Limb (tissue), 2 donors: ENCODE measurements at regions not wholly inside any gene's neighbourhood (a gene's known extent, or its start where the extent isn't known, plus 50 kb on each side); places are given as distances from the start of the nearest gene placed in this dataset.
"Not testable (repeated sequence)": the region's sequence is repeated elsewhere in the genome, so short reads cannot be mapped to it uniquely, and the experiment has no call there.

Source experiments
- DNase-seq, 2 donors: peaks; one replicate each; pipeline ENCODE4 v3.0.0-alpha.2; 2016; ENCODE audit errors: extremely low spot score in 2 of 2

DNA sequence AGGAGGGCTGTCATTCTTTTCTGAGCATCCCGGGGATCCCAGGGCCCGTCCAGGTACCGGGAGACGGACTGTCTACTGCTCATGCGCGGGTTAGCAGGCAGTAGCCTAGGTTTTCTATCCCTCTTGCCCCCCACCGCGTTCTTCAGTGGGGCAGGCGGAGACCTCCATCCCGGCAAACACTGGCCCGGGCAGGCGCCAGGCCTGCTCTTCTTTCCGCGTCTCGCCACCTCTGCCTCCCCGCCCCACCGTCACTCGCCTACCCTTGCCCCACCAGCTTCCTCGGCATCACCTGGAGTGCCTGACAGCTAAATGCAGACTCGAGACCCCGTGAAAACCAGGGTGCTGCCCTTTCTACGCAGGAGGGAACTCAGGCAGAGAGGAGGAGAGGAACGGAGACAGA lies 1937.7 kb upstream of the DEFB115 start:
- no peak for DNase-seq

GRCh38 chr20:29320216-29320949 lies 1937.1 kb upstream of the DEFB115 start:
- DNase-seq: not testable (repeated sequence)

DNA sequence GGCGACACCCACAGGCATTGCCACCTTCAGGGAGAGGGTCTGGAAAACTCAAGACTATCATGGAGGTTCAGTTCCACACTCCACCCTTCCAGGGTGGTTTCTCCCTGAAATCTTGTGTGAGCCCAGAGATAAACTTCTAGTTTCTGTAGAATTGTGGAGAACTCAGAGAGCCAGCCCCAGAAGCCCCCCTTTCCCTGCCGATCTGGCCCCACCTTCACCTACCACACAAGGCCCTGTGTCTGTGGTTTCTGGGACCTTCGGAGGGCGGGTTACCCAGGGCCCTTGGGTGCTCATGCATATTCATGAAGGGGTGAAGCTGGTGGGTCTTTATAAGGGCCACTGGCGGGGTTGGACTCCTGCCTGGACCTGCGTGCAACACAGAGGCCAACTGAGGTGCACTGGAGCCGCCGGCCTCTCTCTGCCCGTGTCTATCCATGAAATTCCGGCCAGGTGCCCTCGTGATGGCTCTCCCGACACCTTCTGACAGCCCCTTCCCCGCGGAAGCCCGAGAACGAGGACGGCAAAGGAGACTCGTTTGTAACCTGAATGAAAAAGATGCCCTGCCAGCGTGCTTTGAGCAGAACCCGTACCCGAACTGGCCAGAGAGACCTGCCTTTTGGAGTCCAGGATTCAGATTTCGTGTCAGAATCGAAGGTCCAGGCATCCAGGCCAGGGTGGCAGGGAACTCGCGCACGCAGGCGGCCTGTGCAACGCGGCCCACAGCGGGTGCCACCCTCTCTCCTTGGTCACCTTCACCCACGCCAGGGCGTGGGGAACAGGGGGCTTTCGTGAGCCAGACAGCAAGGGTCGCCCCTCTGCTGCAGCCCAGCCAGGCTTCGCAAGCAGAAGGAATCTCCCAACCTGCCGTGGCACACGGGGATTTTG lies 1933.6 kb upstream of the DEFB115 start:
- not testable (repeated sequence) for DNase-seq

DNA sequence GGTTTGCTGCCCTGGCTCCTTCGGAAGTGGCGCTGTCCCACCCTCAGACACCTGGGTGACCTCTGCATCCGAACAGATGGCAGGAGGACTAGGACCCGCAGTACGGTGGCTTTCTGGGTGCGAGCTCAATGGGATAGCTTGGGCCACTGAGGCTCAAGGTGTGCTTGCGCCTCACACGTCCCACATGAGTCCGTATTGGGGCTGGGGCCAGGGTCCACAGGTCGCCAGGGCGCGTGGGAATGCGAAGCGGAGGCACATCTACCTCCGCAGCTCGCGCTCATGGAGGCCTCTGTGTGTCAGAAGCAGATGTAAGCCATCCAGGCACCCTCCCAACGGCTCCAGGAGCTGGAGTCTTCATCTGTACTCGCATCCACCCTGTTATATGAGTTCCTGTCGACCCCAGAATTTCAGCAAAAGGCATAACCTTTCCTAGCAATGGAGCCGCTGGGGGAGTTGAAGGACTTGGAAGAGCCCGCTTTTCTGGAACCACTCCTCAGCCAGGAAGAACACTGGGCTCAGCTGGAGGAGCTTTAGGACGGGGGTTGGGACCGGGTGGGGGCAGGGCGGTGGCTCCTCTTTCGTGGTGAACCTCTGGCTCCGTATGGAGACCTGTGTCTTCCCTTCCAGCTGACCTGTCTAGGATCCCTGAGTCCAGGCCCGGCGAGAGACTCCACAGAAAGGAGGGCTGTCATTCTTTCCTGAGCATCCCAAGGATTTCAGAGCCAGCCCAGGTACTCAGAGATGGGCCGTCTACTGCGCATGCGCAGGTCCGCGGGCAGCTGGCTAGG lies 1932.8 kb upstream of the DEFB115 start:
- not testable (repeated sequence) for DNase-seq

GRCh38 chr20:29325304-29325640 lies 1932.2 kb upstream of the DEFB115 start:
- DNase-seq: no peak

- not testable (repeated sequence) for DNase-seq
Measured at GRCh38 chr20:29325781-29326180, 1931.7 kb upstream of the DEFB115 start.

- no peak for DNase-seq
Measured at GRCh38 chr20:29326376-29327070, 1930.9 kb upstream of the DEFB115 start.

DNA sequence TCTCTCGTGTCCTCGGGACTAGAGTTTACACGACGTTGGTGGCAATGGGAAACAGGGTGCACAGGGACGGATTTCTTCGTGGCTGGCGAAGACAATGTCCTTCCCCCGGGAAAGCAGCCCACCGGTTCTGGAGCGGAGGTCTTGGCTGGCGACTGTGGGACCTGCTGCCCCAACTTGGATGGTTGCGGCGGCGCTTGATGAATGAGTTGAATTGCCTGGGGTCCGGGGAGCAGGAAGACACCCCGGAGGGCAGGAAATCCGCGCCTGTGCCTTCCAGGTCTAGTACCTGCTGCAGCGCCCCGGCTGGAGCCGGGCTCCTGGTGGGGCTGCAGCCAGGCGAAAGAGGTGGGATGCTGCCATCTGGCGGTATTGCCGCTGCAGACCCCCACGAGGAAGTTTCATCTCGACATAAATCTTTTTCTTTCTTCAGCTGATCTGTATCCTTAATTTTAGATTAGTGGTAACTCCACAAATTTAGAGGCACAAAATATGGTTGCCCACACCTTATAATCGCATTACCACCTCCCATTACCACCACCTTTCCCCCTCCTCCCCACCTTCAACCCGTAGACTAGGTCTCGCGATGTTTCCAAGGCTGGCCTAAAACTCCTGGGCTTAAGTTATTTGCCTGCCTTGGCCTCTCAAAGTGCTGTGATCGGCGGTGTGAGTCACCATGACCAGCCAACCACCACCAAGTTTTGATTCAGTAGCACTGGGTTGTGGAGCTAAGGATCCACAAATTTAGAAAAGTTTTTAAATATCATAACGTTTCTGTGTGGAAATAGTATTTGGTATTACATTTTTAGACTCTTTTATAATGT lies 1929.7 kb upstream of the DEFB115 start:
- DNase-seq: not testable (repeated sequence)

DNA sequence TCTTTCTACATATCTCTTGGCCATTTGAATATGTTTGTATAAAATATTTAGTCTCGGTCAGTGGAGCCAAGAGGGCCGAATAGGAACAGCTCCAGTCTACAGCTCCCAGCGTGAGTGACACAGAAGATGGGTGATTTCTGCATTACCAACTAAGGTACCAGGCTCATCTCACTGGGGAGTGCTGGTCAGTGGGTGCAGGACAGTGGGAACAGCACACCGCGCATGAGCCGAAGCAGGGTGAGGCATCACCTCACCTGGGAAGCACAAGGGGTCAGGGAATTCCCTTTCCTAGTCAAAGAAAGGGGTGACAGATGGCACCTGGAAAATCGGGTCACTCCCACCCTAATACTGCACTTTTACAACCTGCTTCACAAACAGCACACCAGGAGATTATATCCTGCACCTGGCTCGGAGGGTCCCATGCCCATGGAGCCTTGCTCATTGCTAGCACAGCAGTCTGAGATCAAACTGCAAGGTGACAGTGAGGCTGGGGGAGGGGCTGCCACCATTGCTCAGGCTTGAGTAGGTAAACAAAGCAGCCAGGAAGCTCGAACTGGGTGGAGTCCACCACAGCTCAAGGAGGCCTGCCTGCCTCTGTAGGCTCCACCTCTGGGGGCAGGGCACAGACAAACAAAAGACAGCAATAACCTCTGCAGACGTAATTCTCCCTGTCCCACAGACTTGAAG lies 1926.9 kb upstream of the DEFB115 start:
- DNase-seq: not testable (repeated sequence)

DNA sequence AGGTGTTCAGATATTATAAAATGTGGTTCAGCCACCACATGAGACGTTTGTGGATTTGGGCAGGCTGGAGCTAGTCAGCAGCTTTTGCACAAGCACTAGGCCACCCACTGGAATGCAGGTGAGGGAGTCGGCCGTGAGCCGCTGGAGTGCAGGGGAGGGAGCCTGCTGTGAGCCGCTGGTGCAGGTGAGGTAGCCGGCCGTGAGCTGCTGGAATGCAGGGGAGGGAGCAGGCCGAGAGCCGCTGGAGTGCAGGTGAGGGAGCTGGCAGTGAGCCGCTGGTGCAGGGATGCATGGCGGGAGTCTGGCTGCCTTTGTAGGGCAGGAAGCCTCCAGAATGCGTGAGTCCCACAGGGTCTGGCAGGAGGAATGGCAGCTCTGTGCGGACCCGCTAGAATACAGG lies 1907.6 kb upstream of the DEFB115 start:
- no peak for DNase-seq

- DNase-seq: not testable (repeated sequence)
Measured at GRCh38 chr20:29375937-29376336, 1881.5 kb upstream of the DEFB115 start.

DNA sequence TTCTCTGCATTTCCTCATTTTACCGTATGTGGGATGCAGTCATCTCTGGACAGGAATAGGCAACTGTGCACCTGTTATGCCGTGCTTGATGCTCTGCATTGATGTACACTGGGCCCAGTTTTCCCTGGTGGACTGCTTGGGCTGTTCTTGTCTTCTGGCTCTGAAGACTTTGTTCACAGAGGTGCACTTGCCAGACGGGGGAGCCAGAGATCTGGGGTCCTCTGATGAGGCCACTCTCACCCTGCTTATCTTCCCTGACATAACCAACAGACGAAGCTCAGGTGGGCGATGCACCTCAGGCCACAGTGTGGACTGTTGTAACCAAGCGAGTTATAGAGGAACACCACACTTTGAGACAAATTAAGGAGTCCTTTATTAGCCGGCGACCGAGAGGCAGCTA lies 1864.6 kb upstream of the DEFB115 start:
- DNase-seq: not testable (repeated sequence)

DNA sequence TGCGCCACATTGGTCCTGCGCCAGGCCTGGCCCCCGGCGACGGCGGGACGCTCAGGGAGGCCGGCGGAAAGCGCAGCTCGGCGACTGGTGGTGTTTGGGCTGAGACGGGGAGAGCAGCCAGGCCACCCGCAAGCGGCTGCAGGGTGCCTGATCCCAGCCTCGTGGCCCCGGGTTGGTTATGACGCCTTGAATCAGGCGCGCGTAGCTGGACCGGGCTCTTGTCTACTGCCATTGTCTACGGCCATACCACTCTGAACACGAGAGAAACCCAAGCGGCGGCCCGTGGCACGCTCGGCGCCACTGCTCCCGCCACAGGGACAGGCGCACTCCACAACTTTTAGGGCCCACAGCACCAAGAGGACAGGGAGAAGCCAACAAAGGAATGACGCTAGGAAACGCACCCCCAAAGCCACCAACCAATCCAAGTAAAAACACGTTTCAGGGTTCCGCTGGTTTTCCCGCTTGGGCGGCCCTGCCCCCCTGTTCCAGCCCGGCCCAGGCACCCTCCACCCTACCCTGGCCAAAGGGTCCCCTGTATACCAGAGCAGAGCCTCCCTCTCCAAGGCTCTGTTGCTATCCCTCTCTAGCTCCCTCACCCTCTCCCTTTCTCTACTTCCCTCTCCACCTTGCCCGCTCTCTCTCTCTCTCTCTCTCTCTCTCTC lies 1849.3 kb upstream of the DEFB115 start:
- DNase-seq: no peak

GRCh38 chr20:29408707-29409106 lies 1848.8 kb upstream of the DEFB115 start:
- DNase-seq: not testable (repeated sequence)

DNA sequence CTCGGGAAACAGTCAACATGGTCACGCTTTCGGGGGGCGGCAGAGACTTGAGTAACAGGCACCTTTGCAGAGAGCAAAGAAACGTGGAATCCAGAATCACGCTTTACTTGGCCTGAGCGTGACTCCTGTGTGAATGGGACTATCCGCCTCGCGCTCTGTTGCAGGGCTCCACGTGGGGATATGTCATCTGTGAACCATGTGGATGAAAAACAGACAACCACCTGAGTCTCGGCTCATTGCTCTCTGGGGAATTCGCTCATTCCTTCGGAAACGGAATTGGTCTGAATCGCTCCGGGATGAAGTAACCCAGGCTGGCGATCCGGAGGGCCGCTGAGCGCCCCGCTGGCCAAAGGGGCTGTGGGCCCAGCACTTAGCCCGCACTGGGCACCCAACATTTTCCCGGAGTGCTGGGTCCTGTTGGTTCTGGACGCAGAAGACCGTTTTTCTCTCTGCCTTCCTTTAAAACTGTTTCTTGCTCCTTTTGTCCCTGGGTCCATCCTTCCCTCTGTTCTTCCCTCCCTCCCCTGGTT lies 1848.2 kb upstream of the DEFB115 start:
- not testable (repeated sequence) for DNase-seq

DNA sequence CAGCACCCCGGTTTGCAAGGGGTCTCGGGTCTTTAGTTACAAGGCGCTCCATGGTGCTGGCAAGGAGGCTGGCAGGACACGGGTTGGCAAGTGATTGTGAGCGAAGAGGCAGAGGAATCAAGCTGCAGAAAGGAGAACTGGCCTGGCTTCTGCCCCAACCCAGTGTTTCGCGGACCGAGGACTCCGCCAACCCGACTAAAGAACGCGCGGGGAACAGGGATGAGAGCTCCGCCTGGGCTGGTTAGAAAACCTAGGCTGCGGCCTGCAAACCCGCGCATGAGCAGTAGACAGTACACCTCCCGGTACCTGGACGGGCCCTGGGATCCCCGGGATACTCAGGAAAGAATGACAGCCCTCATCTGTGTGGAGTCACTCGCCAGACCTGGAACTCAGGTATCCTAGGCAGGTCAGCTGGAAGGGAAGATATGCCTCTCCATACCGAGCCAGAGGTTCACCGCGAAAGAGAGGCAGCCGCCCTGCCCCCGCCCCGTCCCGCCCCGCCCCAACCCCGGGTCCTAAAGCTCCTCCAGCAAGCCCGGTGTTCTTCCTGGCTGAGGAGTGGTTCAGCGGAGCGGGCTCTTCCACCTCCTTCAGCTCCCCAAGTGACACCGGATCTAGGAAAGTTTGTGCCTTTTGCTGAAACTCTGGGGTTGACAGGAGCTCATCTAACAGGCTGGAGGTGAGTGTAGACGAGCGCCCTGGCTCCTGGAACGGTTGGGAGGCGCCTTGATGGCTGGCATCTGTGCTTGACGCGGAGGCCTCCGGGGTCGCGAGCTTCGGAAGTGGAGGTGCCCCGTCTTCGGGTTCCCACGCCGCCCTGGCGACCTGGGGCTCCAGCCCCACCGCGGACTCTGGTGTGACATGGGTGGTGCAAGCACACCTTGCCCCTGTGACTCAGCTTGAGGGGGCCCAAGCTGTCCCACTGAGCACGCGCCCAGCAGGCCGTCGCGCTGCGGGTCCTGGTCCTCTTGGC lies 1847.3 kb upstream of the DEFB115 start:
- no peak for DNase-seq

GRCh38 chr20:29410806-29411457 lies 1846.5 kb upstream of the DEFB115 start:
- DNase-seq: no peak
